Stimulated activated CD4-positive, alpha-beta T cell treated with anti-CD3 and anti-CD28 coated beads, Interleukin-1b, Interleukin-23, amount 100 ng/mL, for 4 hours (primary cell): ENCODE measurements at regions not wholly inside any gene's neighbourhood (a gene's known extent, or its start where the extent isn't known, plus 50 kb on each side); places are given as distances from the start of the nearest gene placed in this dataset.

Source experiments
- DNase-seq, 2 donors: peaks; one replicate each; pipeline ENCODE4 v3.0.0-alpha.2; 2020; ENCODE audit warnings: low read depth in 2 of 2

DNA sequence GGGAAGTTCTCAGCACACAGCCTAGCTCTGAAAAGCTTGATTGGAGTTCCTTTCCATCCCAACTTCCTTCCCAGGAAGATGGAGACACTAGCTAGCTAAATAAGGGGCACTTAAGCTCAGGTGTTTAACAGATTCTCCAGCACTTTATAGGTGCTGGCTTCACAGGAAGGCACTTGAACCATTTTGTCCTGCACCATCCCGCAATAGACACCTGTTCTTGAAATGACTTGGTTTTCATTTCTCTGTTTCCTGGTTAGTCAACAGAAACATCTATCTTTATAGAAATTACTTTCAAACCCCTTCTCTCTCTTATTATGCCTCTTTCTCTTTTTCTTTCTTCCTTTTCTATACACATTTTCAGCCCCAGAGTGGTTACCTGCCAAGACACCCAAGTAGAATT is 409.9 kb upstream of the ZFHX3 start:
- DNase-seq = no peak

DNA sequence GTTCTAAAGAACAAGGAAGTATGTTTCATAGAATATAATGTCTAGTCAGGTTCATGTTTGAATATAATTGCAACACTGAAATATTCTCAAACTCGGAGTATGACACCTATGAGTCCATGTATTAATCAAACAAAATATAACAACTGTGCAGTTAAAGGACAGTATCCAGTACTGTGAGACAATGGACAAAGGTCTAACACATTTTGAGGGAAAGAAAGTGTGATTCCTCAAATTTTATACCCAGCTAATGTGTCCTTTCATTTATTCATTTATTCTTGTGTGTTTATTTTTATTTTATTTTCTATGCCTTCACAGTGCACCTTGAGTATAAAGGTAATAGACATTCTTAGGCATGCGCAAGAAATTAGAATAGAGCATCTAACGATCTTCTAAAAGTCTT is 401.0 kb upstream of the ZFHX3 start:
- DNase-seq = no peak

DNA sequence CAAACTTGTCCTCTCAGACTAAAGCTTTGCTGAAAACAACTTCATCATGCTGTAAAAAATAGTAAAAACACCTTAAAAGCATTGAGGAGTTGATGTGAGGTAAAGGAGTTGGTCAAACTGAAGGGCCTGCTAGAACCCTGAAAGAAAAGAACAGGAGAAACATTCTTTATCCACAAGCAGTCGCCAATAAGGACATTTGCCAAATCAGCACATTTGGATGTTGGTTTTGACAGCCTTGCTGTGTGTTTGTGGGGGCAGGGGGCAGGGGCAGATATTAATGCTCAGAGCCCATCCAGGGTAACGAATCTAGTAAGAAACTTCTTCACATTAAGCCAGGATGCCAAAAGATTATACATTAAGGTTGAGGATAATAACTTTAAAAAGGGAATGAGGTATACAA is 399.9 kb upstream of the ZFHX3 start:
- DNase-seq = no peak

DNA sequence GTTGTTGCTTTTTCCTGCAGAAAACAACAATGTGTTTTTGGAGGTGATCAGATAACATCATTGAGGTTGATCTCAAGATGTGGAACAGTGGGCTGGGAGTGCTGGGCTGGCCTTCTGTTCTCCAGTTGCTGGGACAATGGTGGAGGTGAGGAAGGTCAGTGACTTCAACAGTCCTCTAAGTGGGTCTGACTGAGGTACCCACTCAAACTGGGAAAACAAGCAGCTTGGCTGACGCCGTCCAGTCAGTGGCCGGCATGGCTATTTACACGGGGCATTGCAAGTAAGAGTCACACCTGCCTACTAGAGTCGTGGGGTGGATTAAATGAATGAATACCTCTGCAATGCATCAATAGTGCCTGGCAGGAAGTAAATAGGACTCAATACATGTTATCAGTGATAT is 386.7 kb upstream of the ZFHX3 start:
- no peak for DNase-seq

DNA sequence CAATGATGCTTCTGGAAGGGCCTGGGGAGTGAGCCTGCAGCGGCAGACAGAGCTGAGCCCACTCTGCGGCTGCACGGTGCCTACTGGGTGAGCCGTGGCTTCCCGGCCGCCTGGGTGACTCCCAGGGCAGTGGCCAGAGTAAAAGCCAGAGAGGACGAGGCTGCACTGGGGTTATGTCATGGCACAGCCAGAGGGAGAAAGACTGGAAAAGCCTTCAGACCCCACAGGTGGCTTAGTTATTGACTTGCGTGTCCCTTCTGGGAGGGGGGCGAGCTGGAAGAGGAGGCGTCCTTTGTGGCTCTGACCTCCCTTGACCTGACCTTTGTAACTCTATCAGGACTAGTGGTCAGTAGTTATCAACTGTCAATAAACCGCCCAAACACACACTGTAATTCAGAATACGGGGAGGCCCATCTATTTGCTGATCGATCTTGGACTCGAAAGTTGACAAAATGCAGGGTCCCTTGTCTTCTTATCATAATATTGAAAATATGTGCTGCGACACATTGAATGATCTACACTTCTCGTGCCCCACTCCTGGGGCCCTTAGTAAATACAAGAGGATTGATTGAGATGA is 385.9 kb upstream of the ZFHX3 start:
- no peak for DNase-seq

DNA sequence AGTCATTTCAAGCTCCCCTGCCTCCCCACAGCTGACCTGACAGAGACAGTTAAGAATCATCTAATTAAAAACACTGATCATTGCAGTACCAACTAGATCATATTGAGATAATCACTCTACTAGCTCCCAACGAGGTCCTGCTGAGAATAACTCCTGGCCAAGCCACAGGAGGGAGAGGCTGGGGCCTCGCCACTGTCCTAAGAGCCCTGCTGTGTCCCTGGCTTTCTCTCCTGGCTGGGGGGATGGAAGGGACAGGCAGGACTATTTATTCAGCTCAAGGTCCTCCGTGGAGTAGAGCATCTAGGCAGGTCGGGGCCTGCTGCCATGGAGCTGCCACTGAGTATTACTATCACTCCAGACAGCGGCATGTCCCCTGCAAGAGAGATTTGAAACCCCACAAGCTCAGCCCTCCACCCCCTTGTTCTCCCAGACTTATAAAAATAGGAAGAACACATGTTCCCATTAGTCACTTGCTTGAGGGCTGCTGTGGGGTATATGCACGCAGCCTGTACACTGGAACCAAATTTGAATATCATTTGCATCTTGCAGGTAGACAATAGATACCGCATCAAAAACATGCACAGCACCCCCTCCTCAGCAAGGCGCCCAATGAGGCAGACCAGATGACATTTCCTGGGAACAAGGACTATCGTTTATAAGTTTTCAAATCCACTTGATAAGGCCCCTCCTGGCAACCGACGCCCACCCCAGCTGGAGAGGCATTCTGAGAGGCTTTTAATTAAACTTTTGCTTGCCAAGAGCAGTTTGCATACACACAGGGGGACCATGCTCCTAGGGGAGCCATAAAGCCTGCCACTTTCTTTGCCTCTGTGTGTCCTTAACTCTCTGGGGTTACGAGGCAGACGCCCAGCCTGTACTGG is 385.2 kb upstream of the ZFHX3 start:
- DNase-seq = no peak

DNA sequence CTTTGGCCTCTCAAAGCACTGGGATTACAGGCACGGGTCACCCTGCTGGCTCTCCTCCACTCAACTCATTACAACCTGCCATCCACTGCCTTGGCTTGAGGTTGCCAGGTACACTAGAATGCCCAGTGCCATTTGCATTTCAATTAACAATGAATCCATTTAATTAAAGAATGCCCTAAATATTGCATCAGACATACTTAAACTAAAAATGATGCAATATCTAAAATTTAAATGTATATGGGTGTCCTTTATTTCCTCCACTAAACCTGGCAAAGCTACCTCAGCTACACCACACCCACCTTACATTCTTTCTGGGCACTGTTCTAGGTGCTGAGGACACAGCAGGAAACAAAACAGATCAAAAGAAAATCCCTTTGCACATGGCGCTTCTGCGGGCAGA is 382.2 kb upstream of the ZFHX3 start:
- DNase-seq = no peak

DNA sequence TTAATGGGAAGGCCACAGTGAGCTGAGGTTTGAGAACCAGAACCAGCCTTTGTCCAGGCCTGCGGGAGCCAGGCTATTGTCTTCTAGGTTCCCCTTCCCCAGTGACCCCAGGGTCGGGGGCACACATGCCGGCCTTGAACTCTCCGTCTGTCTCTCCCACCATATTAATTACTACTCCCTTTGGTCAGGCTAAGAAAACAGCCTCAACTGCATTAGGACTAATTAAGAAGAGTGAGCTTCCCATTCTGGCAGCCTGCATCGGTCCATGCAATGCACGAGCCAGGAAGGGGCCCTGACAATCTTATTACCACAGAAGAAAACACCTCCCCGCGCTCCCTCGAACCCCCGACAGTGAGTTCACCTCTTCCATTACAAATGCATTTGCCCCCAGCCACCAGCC is 380.2 kb upstream of the ZFHX3 start:
- no peak for DNase-seq

DNA sequence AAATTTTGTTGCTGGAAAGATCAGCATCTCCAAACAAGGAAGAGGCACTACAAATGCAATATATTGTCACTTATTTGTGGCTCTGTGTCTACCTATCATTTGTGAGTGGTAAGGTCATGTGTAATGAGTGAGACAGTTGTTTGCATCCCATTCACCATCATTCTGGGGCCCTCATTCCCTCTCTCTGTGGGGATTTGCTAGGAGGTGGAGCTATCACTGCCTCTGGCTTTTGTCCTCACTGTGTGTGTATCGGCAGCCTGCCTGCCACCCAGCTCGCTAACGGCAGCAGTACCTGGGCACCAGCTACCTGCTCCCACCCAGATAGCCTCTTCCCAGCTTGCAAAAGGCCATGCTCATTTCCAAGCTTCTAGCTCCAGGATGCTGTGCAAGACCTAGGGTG is 379.2 kb upstream of the ZFHX3 start:
- DNase-seq = no peak

DNA sequence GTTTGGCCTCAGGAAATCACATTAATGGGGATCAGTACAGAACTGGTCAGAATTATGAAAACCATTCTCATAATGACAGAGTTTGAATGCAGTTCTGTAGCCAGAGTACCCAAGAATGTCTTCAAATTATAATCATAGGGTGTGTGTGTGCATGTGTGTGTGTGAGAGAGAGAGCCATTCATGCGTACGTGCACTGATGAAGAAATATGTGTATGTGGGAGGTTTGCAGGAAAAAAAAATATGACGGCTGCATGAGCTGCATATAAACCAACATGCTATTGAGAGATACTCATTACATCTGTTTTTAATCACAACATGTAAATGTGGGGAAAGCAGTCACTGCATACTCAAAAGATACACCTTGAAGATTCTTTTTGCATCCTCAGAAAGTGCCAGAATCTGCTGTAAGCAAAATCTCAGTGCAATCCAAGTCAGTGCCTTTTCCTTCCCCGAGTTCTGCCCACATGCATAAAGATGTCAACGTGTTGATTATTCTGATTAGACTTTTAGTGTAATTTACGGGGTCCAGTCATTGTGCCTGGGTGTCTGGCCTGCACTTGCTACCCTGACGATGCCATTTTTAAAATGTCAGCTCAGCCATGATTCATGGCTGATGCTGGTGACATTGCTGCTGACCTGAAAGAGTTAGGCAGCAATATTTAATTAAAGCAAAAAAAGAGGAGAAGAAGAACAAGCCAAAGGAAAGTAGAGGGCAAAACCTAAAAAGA is 378.7 kb upstream of the ZFHX3 start:
- no peak for DNase-seq

DNA sequence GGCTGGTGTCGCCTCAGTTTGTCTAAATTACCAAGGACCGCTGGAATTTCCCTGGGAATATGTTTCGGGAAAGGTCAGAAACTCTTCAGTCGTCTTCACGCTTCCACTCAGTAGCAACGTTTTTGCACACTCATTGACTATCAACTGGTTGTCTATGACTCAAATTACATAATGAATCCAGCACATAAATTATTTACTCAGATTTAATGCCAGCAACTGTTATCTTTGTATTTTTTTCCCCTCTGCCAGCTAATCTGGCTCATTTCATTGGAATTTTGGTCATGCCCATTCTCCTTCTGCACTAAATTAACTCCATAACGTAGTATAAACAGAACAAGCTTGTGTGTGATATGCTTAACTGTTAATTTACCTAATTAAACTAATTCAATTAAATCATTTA is 372.7 kb upstream of the ZFHX3 start:
- no peak for DNase-seq

DNA sequence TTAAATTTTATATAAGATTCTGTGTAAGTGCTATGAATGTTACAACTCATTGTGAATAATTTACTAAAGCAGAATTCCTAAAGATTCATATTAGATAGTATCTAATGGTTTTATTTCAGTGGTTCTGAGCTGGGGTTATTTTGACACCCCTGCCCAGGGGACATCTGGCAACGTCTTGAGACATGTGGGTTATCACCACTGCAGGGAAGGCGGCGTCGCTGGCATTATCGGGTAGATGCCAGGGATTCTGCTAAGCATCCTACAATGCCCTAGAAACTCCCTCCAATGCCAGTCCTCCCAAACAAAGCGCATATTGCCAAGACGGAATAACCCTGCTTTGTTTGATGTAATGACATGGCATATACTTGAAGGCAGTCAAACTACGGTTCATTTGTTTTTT is 372.3 kb upstream of the ZFHX3 start:
- no peak for DNase-seq

DNA sequence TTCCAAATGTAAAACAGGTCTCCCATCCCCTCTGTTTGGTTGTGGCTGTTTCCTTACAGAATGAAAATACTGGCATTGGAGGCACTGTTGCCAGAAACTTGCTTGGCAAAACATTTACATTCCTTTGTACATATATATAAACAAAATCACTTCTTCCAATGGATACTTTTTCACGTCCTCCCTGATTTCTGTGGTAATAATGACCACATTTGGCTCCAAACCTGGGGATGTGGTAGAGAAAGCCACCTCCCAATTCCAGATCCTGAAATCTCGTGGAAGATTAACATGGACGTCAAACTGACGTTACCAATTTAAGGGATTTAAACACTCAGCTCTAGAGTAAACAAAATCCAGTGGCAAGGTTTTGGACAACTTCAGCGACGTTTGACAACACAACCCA is 370.8 kb upstream of the ZFHX3 start:
- no peak for DNase-seq

DNA sequence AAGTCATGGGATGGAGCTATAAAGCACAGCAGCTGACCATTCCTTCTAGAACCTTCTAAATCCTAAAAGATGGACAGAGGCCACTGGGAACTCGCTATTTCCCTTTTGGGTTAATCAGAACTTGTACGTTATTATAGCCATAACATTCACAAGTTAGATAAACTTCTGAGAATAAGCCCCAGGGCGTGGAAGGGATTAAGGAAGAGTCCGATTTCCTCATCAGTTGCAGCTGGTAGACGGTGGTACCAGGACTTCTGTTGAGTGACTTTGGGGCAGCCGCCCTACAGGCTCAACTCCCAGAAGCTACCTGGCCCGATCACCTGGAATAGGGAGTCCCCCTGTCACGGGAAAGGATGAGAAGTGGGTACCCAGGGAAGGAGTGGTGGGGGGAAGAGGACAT is 370.1 kb upstream of the ZFHX3 start:
- no peak for DNase-seq

DNA sequence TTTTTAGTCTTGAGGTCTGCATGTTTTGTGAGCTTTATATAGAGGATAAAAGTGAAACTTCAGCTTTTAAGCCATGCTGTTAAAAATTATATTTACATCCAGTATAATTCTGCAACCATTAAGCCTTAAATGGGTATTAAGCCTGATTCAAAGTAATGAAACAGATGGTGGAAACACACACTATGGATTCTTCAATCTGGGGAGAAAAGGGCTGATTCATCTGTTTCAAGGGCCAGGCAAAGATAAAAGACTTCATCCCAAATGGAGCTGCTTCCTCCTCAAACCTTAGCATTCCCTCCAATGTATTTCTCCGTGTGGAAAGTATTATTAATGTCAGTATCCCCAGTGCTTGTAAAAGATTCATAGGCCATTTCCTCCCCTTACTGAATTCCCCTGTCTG is 367.4 kb upstream of the ZFHX3 start:
- no peak for DNase-seq

DNA sequence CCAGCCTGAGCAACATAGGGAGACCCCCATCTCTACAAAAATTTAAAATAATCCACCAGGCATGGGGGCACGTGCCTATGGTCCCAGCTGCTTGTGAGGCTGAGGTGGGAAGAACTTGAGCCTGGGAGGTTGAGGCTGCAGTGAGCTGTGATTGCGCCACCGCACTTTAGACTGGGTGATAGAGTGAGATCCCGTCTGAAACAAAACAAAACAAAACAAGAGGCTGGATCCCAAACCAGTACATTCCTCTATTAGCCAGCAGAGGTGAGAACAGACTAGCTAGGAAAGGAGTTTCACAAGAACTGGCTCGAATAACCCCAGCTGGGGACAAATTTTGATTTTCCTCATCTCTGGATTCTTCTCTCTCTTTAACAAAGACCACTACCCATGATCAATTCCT is 366.7 kb upstream of the ZFHX3 start:
- DNase-seq = no peak

DNA sequence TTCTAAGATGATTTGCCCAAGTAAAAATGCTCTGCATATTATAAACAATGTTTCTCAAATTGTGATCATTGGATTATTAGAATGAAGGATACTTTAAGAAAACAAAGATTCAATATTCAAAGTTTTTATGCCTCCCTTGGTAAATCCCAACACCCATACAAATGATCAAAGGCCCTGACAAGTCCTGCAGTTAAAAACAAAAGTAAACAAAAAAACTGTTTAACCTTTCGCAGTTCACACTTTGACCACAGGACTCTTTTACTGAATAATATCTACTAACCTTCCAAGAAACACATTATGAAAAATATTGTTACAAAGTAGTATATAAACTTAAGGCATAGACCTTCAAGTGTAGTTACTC is 365.9 kb upstream of the ZFHX3 start:
- DNase-seq = no peak

DNA sequence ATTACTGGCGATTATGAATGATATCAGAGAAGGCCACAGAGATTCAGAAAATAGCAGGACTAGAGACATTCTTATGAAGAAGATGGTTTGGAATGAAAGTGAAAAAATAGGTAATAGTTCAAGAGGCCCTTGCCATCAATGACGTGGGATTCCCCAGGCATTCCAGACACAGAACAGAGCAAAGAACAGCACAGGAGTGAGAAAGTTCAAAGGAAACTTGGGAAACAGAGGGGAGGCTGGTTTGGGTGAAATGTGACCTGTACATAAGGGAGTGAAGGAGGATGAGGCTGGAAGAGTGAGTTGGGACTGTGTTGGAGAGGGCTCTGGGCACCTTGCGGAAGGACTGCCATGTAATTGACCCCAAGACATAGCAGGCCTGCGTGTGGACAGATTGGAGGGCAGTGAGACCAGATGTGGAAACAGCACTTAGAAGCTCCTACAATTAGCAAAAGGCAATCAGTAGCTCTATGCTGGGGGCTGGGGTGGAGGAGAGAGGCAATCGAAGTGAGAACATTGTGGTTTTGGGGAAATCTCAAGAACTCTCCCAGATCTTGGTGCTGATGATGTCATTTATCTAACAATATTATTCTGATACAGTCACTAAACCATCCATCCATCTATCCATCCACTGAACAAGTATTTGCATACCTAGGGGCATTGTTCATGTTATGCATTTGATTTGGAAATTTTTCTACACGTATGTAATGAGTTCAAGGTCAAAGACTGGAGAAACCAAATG is 365.3 kb upstream of the ZFHX3 start:
- no peak for DNase-seq

DNA sequence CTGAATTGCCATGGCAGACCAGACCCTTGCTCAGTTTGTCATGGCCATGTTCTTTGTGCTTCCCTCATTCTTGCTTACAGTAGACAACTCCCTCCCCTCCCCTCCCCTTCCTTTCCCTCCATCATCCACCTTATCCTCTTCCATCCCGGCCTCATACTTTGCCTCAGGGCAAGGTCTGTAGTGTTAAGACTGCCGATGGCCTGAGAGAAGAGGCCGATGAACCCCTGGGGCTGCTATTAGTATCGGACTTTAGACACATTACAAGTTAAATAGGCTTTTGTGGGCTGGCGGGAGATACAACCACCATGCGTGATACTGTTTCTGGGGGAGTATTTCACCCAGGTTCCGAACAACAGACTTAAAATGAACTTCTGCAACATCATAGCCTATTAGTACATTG is 364.5 kb upstream of the ZFHX3 start:
- no peak for DNase-seq

DNA sequence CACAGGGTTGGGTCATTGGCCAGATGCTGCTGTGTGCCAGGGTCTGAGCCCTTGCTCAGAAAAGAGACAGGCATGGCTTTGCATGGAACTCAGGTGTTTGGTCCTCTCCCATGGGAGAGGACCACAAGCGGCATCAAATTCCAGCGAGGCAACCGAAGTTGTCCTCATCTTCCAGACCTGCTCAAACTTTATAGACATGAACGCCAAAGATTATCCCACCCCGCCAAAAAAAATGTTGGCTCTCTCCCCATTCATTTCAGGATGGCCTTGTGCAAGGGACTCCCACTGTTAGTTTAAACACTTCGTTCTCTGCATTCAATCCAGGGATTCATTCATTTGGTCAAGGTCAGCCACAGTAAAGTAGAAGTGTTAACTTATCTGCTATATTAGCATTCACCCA is 360.8 kb upstream of the ZFHX3 start:
- no peak for DNase-seq

DNA sequence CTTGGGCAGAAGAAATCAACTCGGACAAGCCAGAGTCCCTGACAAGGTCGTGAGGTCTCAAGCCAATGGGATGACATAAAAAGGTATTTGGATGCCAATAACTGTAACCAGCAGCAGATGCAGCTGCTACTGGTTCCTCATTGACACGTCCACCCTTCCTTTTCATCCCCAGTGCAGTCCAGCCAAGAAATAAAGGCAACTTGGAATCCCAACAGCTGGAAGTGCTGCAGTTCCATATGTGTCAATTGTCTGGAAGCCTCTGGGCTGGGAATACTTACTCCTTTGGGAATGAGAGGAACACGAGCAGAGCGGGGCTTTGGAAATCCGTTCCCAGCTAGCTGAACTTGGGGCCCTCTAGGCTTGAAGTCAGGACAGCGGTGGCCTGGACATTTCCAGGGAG is 360.4 kb upstream of the ZFHX3 start:
- DNase-seq = no peak

DNA sequence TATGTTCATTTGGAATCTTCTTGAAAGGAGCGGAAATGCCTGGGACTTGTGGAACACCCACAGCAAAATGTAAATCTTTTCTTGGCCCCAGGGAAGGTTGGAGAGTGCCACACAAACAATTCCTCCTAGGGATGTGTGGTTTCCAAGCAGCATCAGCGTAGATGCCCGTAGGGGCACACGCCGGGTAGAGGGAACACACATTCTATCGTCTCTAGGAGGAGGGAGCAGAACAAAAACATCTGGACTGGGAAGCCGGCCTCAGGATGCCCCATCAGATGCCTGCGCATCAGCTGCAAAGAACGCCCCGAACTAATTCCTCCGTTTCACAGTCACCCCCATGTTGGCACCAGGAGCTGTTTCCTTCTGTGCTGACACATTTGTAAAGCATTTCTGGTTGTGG is 357.9 kb upstream of the ZFHX3 start:
- no peak for DNase-seq

DNA sequence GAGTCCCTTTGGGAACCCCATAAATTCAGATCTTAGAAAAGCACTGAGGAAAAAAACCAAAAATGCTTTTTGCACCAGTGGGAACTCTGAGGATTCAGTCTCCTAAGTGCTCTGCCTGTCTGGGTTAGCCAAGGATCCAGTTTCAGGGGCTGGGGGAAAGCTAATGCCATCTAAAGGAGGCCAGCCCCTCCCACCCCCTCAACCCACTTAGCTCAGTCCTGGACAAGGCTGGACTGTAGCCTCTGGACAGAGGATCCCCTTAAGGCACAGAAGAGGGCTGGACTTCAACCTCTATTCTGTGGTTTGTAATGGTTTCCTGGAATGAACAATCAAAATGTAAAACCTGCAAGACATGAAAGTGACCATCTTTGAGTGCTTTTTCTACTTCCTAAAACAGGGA is 356.1 kb upstream of the ZFHX3 start:
- no peak for DNase-seq
